ENCODE measurements at regions not wholly inside any gene's neighbourhood (a gene's known extent, or its start where the extent isn't known, plus 50 kb on each side); places are given as distances from the start of the nearest gene placed in this dataset.

DNA sequence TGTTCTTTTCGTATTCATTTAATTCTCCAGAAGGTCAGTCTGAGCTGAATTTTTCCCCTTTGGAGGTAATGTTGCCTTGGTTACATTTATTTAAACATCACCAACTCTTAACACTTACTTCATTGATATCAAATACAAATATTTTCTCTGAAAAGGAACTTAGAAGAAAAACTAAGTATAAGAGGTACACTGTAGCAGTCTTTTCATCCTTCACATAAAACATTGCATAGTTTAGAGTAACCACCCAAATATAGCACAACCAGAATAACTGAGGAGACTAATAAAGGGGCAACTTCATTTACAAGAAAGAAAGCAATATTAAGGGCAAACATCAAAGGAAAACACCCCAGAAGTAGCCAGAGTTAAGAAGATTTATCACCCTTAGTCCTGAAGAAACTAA lies 1115.0 kb upstream of the POT1 start:
- no peaks in the 10 kb centered on the region for H3F3A ChIP-seq (ENCODE audit: insufficient read depth, low read depth)
- H3K4me1 ChIP-seq (replicated peaks; ENCODE audit: insufficient read depth) = no peaks in the 10 kb centered on the region
- H3K4me2 ChIP-seq = no peak overlapping the region
- H4K20me1 ChIP-seq (ENCODE audit: insufficient read depth) = no peaks in the 10 kb centered on the region
- DNase-seq = no peak
- TF ChIP-seq, protein P1, sequence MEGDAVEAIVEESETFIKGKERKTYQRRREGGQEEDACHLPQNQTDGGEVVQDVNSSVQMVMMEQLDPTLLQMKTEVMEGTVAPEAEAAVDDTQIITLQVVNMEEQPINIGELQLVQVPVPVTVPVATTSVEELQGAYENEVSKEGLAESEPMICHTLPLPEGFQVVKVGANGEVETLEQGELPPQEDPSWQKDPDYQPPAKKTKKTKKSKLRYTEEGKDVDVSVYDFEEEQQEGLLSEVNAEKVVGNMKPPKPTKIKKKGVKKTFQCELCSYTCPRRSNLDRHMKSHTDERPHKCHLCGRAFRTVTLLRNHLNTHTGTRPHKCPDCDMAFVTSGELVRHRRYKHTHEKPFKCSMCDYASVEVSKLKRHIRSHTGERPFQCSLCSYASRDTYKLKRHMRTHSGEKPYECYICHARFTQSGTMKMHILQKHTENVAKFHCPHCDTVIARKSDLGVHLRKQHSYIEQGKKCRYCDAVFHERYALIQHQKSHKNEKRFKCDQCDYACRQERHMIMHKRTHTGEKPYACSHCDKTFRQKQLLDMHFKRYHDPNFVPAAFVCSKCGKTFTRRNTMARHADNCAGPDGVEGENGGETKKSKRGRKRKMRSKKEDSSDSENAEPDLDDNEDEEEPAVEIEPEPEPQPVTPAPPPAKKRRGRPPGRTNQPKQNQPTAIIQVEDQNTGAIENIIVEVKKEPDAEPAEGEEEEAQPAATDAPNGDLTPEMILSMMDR (conservative IDR thresholded peaks at IDR 0.05) = no peak
- no peak for TF ChIP-seq EZH2 (IDR thresholded peaks at IDR 0.05; ENCODE audit: low read depth)
- H3K27me3 ChIP-seq (ENCODE audit: insufficient read depth, low read depth) = no peaks in the 10 kb centered on the region
- H3K9me3 ChIP-seq (ENCODE audit: insufficient read depth, low read depth) = no peaks in the 10 kb centered on the region
- CTCF ChIA-PET = no interaction called here
- intact Hi-C loops (cut with micrococcal nuclease; ENCODE audit: unreplicated experiment) = no loop called here
- H3K27ac ChIP-seq = no peak overlapping the region
- H3K9me2 ChIP-seq (ENCODE audit: insufficient read depth) = no peaks in the 10 kb centered on the region
- POLR2A ChIA-PET (ENCODE audit: unreplicated experiment) = no interaction called here
- BruUV-seq (replicated peaks) = no TSS peak
- H3K36me3 ChIP-seq (ENCODE audit: low read depth) = no peaks in the 10 kb centered on the region
- no peaks in the 10 kb centered on the region for H3K79me2 ChIP-seq (ENCODE audit: low read depth)
- H3K4me3 ChIP-seq = no peak overlapping the region
- no peak overlapping the region for H2AFZ ChIP-seq

DNA sequence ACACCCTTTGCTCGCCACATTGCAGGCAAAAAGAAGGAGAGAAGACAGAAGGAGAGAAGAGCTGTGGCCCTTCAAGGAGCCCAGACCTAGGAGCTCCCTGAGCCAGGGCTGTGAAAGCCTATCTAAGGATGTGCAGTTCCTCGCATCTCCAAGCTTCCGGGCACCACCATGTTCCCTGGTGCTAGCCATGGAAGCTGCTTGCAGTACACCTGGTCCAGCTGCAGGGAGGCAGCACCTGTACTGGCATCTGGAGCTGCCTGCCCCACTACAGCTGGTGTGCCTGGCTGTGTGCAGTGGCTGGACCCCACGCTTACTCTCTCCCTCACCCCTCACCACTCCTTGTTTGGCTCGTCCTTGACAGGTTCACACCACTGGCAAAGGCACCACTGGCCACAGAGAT lies 1111.8 kb upstream of the POT1 start:
- Histone ChIP-seq H3K4me2 (no peak overlapping the region), H3K79me2 (ENCODE audit: low read depth) (no peaks in the 10 kb centered on the region), H3K27ac (no peak overlapping the region), H3K27me3 (ENCODE audit: insufficient read depth, low read depth) (no peaks in the 10 kb centered on the region), H4K20me1 (ENCODE audit: insufficient read depth) (no peaks in the 10 kb centered on the region), H3K36me3 (ENCODE audit: low read depth) (no peaks in the 10 kb centered on the region), H3K4me1 (replicated peaks; ENCODE audit: insufficient read depth) (no peaks in the 10 kb centered on the region), H3K9me3 (ENCODE audit: insufficient read depth, low read depth) (no peaks in the 10 kb centered on the region), H3K9me2 (ENCODE audit: insufficient read depth) (no peaks in the 10 kb centered on the region), H3F3A (ENCODE audit: insufficient read depth, low read depth) (no peaks in the 10 kb centered on the region), H3K4me3 (no peak overlapping the region), H2AFZ (no peak overlapping the region)
- POLR2A ChIA-PET (ENCODE audit: unreplicated experiment) = no interaction called here
- CTCF ChIA-PET = no interaction called here
- TF ChIP-seq EZH2 (IDR thresholded peaks at IDR 0.05; ENCODE audit: low read depth) = no peak
- TF ChIP-seq, protein P1 (conservative IDR thresholded peaks at IDR 0.05) = no peak
- no TSS peak for BruUV-seq (replicated peaks)
- intact Hi-C loops (cut with micrococcal nuclease; ENCODE audit: unreplicated experiment) = no loop called here
- DNase-seq = no peak

DNA sequence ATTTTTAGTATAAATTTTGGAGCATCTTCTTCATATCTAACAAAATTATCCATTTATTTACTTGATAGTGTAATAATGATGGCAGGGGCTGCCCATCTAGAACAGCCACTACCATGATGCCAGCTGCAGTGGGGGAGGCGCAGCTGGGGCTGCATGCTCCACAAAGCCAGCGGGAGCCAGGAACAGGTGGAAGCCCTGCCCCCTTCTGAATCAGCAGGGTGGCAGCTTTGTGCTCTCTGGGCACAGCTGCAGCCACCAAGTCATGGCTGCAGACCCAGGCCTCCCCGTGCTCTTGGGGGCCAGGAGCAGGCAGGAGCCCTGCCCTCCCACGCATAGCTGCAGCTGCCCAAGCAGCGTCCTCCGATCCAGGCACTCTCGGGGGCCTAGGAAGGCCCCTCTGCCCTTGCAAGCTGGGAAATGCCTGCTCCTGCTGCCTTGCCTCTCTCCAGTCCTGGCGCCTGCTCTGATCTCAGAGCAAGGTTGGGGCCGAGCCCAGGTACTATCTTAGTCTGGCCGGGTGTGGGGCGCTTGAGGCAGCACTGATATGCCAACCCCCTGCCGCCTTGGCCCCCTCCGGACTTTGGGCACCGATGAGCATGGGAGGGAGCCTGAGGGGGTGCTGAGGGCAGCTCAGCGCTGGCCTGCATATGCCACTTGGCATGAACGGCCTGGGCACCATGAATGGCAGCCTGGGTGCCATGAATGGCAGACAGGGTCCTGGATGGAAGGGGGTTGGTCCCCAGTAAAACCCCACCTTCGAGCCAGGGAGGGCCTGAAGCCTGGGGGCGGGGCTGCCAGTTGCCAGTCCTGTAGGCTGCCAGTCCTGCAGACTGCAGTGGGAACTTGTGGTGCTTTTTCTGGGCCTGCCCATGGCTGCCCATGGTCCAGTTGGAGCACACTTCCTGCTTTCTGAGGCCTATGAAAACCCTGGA lies 1110.8 kb upstream of the POT1 start:
- no peak overlapping the region for H2AFZ ChIP-seq
- no peak for TF ChIP-seq EZH2 (IDR thresholded peaks at IDR 0.05; ENCODE audit: low read depth)
- TF ChIP-seq, protein P1 (conservative IDR thresholded peaks at IDR 0.05) = no peak
- no peaks in the 10 kb centered on the region for H3F3A ChIP-seq (ENCODE audit: insufficient read depth, low read depth)
- intact Hi-C loops (cut with micrococcal nuclease; ENCODE audit: unreplicated experiment) = no loop called here
- no peaks in the 10 kb centered on the region for H3K4me1 ChIP-seq (replicated peaks; ENCODE audit: insufficient read depth)
- H3K36me3 ChIP-seq (ENCODE audit: low read depth) = no peaks in the 10 kb centered on the region
- no peak overlapping the region for H3K4me2 ChIP-seq
- H3K9me2 ChIP-seq (ENCODE audit: insufficient read depth) = no peaks in the 10 kb centered on the region
- no peaks in the 10 kb centered on the region for H3K27me3 ChIP-seq (ENCODE audit: insufficient read depth, low read depth)
- ChIA-PET POLR2A (ENCODE audit: unreplicated experiment) (no interaction called here), CTCF (no interaction called here)
- no peak overlapping the region for H3K27ac ChIP-seq
- no TSS peak for BruUV-seq (replicated peaks)
- H3K9me3 ChIP-seq (ENCODE audit: insufficient read depth, low read depth) = no peaks in the 10 kb centered on the region
- no peak overlapping the region for H3K4me3 ChIP-seq
- no peak for DNase-seq
- no peaks in the 10 kb centered on the region for H3K79me2 ChIP-seq (ENCODE audit: low read depth)
- H4K20me1 ChIP-seq (ENCODE audit: insufficient read depth) = no peaks in the 10 kb centered on the region
